SK-N-SH (cell line): ENCODE measurements at regions not wholly inside any gene's neighbourhood (a gene's known extent, or its start where the extent isn't known, plus 50 kb on each side); places are given as distances from the start of the nearest gene placed in this dataset.

Source experiments
- CTCF ChIA-PET: fragments of 300-600, 350-600 bp; formaldehyde crosslinking; extraction: SDS; loops from one replicate; lab custom pipeline; 2021; lab: Yijun Ruan, JAX
- POLR2A ChIA-PET: fragments of 350-600 bp; sonication (Branson Sonifier 250); formaldehyde crosslinking; extraction: SDS; loops from one replicate; lab custom pipeline; 2020; ENCODE audit warnings: antibody characterized with exemption, inconsistent platforms; lab: Yijun Ruan, JAX
- DNase-seq: peaks from one replicate; pipeline ENCODE4 v3.0.0; 2012
- H2AFZ ChIP-seq: fragments of 200-600 bp; sonication (generic); 2 replicates; pipeline ENCODE4 v1.8.1; 2016; ENCODE audit warnings: antibody characterized with exemption, mild to moderate bottlenecking, low read depth
- H3F3A ChIP-seq: fragments of 200-600 bp; sonication (generic); replicated peaks from 2 replicates; pipeline ENCODE3; 2016; ENCODE audit warnings: antibody characterized with exemption, mild to moderate bottlenecking; ENCODE audit not compliant: insufficient read depth
- H3K27ac ChIP-seq, 2 experiments: fragments of 200-500 bp in 1 of 2; fragments of 200-600 bp in 1 of 2; sonication (Bioruptor generic) in 1 of 2; sonication (generic), shearing (Covaris generic) in 1 of 2; 2 replicates each; pipeline versions ENCODE4 v1.5.1 to v1.6.1; 2014 to 2016; ENCODE audit warnings: low read depth in 2 of 2, inconsistent platforms in 1 of 2, low read length in 1 of 2, mild to moderate bottlenecking in 1 of 2, mixed read lengths in 1 of 2
- H3K27me3 ChIP-seq: fragments of 200-600 bp; sonication (generic), shearing (Covaris generic); 2 replicates; pipeline ENCODE4 v1.6.1; 2016; ENCODE audit warnings: mixed run types; ENCODE audit not compliant: insufficient read depth
- H3K36me3 ChIP-seq, 2 experiments: fragments of 200-500 bp in 1 of 2; fragments of 200-600 bp in 1 of 2; sonication (Bioruptor generic) in 1 of 2; sonication (generic) in 1 of 2; replicated peaks in 1 of 2; 2 replicates each; pipeline versions ENCODE3 to v1.5.1; 2014 to 2016; ENCODE audit warnings: low read length in 1 of 2, mild to moderate bottlenecking in 1 of 2; ENCODE audit not compliant: insufficient read depth in 2 of 2, control insufficient read depth in 1 of 2
- H3K4me1 ChIP-seq, 2 experiments: fragments of 200-500 bp in 1 of 2; fragments of 200-600 bp in 1 of 2; sonication (Bioruptor generic) in 1 of 2; sonication (generic), shearing (Covaris generic) in 1 of 2; 2 replicates each; pipeline versions ENCODE4 v1.5.1 to v1.6.1; 2014 to 2016; ENCODE audit warnings: low read depth in 1 of 2, low read length in 1 of 2, mixed run types in 1 of 2; ENCODE audit not compliant: insufficient read depth in 2 of 2, control insufficient read depth in 1 of 2
- H3K4me2 ChIP-seq: fragments of 200-600 bp; sonication (generic), shearing (Covaris generic); 2 replicates; pipeline ENCODE4 v1.6.1; 2017; ENCODE audit warnings: mixed run types
- H3K4me3 ChIP-seq, 2 experiments: fragments of 200-500 bp in 1 of 2; fragments of 200-600 bp in 1 of 2; sonication (Bioruptor generic) in 1 of 2; sonication (generic), shearing (Covaris generic) in 1 of 2; 2 replicates each; pipeline versions ENCODE4 v1.5.1 to v1.8.1; 2014 to 2016; ENCODE audit warnings: low read depth in 2 of 2, inconsistent platforms in 1 of 2, low read length in 1 of 2, mild to moderate bottlenecking in 1 of 2, mixed read lengths in 1 of 2, moderate library complexity in 1 of 2
- H3K79me2 ChIP-seq: fragments of 200-600 bp; sonication (generic); 2 replicates; pipeline ENCODE4 v1.8.1; 2017; ENCODE audit warnings: mild to moderate bottlenecking; ENCODE audit not compliant: insufficient read depth
- H3K9ac ChIP-seq: fragments of 200-600 bp; sonication (generic); 2 replicates; pipeline ENCODE4 v1.6.1; 2017; ENCODE audit warnings: mixed run types
- H3K9me2 ChIP-seq: fragments of 200-600 bp; sonication (generic); 2 replicates; pipeline ENCODE4 v1.6.1; 2017; ENCODE audit warnings: mixed run types
- H3K9me3 ChIP-seq: fragments of 200-600 bp; sonication (generic); 2 replicates; pipeline ENCODE4 v1.6.1; 2017; ENCODE audit warnings: mixed run types, mild to moderate bottlenecking, moderate library complexity
- H4K20me1 ChIP-seq: fragments of 200-600 bp; sonication (generic); 2 replicates; pipeline ENCODE4 v1.6.1; 2017; ENCODE audit warnings: mild to moderate bottlenecking, mixed run types; ENCODE audit not compliant: insufficient read depth
- CHD2 ChIP-seq: fragments of 150-350 bp; IDR thresholded peaks from 2 replicates; pipeline ENCODE4 v1.6.1; 2018; ENCODE audit warnings: low read length; ENCODE audit not compliant: partially characterized antibody
- ELF1 ChIP-seq: IDR thresholded peaks from 2 replicates; pipeline ENCODE4 v1.4.0; 2012
- FOXM1 ChIP-seq: IDR thresholded peaks from 2 replicates; pipeline ENCODE4 v1.4.0; 2012; ENCODE audit warnings: low read depth, mild to moderate bottlenecking
- GABPA ChIP-seq: IDR thresholded peaks from 2 replicates; pipeline ENCODE4 v1.4.0; 2012; ENCODE audit warnings: low read depth, mild to moderate bottlenecking
- GATA2 ChIP-seq: sonication (generic); formaldehyde crosslinking; IDR thresholded peaks from 2 replicates; pipeline ENCODE4 v1.5.0; 2020; ENCODE audit warnings: mild to moderate bottlenecking, missing genetic modification reagents
- RAD21 ChIP-seq: IDR thresholded peaks from 2 replicates; pipeline ENCODE4 v1.6.1; 2012; ENCODE audit warnings: mild to moderate bottlenecking, low read length
- RCOR1 ChIP-seq: fragments of 150-350 bp; IDR thresholded peaks from 2 replicates; pipeline ENCODE4 v1.6.1; 2017; ENCODE audit warnings: antibody characterized with exemption, low read length
- SIN3A ChIP-seq: IDR thresholded peaks from 2 replicates; pipeline ENCODE4 v1.6.1; 2012; ENCODE audit warnings: low read depth, mild to moderate bottlenecking, low read length, moderate library complexity, borderline replicate concordance
- SMC3 ChIP-seq: IDR thresholded peaks from 2 replicates; pipeline ENCODE4 v1.6.1; 2012; ENCODE audit warnings: low read depth, low read length, improper control_type of control experiment
- TAF1 ChIP-seq: IDR thresholded peaks from 2 replicates; pipeline ENCODE4 v1.6.1; 2012; ENCODE audit warnings: low read depth, mild to moderate bottlenecking, low read length, moderate library complexity, borderline replicate concordance
- TCF12 ChIP-seq: IDR thresholded peaks from 2 replicates; pipeline ENCODE4 v1.4.0; 2012
- YY1 ChIP-seq: IDR thresholded peaks from 2 replicates; pipeline ENCODE4 v1.4.0; 2012; ENCODE audit warnings: low read depth, mild to moderate bottlenecking
- WGBS: methylation state at CpG from one replicate; pipeline ENCODE4 v1.1.6; 2017; ENCODE audit warnings: low lambda C conversion rate; 5-methylcytosine and 5-hydroxymethylcytosine counted together
- TF ChIP-seq, protein P1 (sequence below): fragments of 150-350 bp; IDR thresholded peaks from 2 replicates; pipeline ENCODE4 v1.6.1; 2016; ENCODE audit warnings: mild to moderate bottlenecking, low read depth, low read length
- TF ChIP-seq, protein P2 (sequence below): fragments of 150-350 bp; IDR thresholded peaks from 2 replicates; pipeline ENCODE4 v1.6.1; 2017; ENCODE audit warnings: antibody characterized with exemption, low read length, low read depth, borderline replicate concordance
- TF ChIP-seq, protein P3 (sequence below): IDR thresholded peaks from 2 replicates; pipeline ENCODE4 v1.6.1; 2012; ENCODE audit warnings: mild to moderate bottlenecking, low read depth, low read length, moderate library complexity
- TF ChIP-seq, protein P4 (sequence below): IDR thresholded peaks from 2 replicates; pipeline ENCODE4; 2012
- TF ChIP-seq, protein P5 (sequence below): IDR thresholded peaks from 2 replicates; pipeline ENCODE4 v1.4.0; 2012; ENCODE audit warnings: low read depth, borderline replicate concordance
- TF ChIP-seq, protein P6 (sequence below): IDR thresholded peaks from 2 replicates; pipeline ENCODE4 v1.4.0; 2012; ENCODE audit warnings: low read depth, borderline replicate concordance

DNA sequence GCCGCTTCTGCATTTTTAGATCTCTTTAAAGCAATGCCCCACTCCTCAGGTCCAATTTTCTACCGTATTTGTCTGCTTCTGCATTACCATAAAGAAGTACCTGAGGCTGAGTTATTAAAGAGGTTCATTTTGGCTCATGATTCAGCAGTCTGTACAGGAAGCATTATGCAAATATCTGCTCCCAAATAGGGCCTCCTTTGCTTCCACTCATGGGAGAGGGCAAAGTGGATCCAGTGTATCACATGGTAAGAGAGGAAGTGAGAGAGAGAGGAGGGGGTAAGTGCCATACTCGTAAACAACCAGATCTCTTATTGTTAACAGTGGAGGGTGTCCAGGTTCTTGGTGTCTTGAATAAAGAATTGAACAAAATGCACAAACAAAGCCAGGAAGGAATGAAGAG is 316.1 kb upstream of the SEL1L start:
- 2% methylated on average over 3 of the region's 3 CpGs for WGBS
- POLR2A ChIA-PET, result no interaction called here
- no peak overlapping the region for H3K4me3 ChIP-seq

DNA sequence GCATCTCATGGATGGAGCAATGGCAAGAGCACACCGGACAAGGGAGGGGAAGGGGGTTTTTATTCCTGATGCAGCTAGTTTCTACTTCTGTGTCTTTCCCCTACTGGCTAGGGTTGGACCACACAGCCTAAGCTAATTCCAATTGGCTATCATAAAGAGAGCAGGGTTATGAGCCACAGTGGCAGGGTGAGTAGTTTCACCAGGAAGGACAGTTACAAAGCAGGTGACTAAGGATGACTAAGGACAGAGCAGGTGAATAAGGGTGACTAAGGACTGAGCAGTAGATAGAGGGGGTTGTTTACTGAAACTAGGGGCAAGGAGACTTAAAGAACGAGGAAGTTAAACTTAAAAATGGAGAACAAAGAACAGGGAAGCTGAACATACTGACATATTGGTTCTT is 321.4 kb upstream of the SEL1L start:
- H4K20me1 ChIP-seq, result no peaks in the 10 kb centered on the region
- no peaks in the 10 kb centered on the region for H3K36me3 ChIP-seq
- ChIA-PET CTCF (no interaction called here), POLR2A (no interaction called here)
- H3F3A ChIP-seq, result no peaks in the 10 kb centered on the region
- no peak overlapping the region for H3K4me2 ChIP-seq
- H3K79me2 ChIP-seq, result no peaks in the 10 kb centered on the region
- H3K4me3 ChIP-seq, result no peak overlapping the region
- H3K4me1 ChIP-seq, result no peaks in the 10 kb centered on the region
- H2AFZ ChIP-seq, result no peak overlapping the region
- H3K27me3 ChIP-seq, result no peaks in the 10 kb centered on the region
- WGBS, result 4% methylated on average over 2 of the region's 2 CpGs
- no peaks in the 10 kb centered on the region for H3K9me3 ChIP-seq
- H3K9ac ChIP-seq, result no peak overlapping the region
- no peak overlapping the region for H3K27ac ChIP-seq
- no peaks in the 10 kb centered on the region for H3K9me2 ChIP-seq
- no peak for DNase-seq
- TF ChIP-seq, protein P1, sequence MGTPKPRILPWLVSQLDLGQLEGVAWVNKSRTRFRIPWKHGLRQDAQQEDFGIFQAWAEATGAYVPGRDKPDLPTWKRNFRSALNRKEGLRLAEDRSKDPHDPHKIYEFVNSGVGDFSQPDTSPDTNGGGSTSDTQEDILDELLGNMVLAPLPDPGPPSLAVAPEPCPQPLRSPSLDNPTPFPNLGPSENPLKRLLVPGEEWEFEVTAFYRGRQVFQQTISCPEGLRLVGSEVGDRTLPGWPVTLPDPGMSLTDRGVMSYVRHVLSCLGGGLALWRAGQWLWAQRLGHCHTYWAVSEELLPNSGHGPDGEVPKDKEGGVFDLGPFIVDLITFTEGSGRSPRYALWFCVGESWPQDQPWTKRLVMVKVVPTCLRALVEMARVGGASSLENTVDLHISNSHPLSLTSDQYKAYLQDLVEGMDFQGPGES, result no peak
- TF ChIP-seq, protein P2, sequence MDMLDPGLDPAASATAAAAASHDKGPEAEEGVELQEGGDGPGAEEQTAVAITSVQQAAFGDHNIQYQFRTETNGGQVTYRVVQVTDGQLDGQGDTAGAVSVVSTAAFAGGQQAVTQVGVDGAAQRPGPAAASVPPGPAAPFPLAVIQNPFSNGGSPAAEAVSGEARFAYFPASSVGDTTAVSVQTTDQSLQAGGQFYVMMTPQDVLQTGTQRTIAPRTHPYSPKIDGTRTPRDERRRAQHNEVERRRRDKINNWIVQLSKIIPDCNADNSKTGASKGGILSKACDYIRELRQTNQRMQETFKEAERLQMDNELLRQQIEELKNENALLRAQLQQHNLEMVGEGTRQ, result no peak
- TF ChIP-seq FOXM1 (no peak), SMC3 (no peak), CHD2 (no peak), GATA2 (CRISPR knock-in tag) (no peak), RCOR1 (no peak), YY1 (no peak)
- TF ChIP-seq, protein P3, sequence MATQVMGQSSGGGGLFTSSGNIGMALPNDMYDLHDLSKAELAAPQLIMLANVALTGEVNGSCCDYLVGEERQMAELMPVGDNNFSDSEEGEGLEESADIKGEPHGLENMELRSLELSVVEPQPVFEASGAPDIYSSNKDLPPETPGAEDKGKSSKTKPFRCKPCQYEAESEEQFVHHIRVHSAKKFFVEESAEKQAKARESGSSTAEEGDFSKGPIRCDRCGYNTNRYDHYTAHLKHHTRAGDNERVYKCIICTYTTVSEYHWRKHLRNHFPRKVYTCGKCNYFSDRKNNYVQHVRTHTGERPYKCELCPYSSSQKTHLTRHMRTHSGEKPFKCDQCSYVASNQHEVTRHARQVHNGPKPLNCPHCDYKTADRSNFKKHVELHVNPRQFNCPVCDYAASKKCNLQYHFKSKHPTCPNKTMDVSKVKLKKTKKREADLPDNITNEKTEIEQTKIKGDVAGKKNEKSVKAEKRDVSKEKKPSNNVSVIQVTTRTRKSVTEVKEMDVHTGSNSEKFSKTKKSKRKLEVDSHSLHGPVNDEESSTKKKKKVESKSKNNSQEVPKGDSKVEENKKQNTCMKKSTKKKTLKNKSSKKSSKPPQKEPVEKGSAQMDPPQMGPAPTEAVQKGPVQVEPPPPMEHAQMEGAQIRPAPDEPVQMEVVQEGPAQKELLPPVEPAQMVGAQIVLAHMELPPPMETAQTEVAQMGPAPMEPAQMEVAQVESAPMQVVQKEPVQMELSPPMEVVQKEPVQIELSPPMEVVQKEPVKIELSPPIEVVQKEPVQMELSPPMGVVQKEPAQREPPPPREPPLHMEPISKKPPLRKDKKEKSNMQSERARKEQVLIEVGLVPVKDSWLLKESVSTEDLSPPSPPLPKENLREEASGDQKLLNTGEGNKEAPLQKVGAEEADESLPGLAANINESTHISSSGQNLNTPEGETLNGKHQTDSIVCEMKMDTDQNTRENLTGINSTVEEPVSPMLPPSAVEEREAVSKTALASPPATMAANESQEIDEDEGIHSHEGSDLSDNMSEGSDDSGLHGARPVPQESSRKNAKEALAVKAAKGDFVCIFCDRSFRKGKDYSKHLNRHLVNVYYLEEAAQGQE, result no peak
- TF ChIP-seq, protein P4, sequence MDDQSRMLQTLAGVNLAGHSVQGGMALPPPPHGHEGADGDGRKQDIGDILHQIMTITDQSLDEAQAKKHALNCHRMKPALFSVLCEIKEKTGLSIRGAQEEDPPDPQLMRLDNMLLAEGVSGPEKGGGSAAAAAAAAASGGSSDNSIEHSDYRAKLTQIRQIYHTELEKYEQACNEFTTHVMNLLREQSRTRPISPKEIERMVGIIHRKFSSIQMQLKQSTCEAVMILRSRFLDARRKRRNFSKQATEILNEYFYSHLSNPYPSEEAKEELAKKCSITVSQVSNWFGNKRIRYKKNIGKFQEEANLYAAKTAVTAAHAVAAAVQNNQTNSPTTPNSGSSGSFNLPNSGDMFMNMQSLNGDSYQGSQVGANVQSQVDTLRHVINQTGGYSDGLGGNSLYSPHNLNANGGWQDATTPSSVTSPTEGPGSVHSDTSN, result no peak

More for the DNA sequence above, 316.1 kb upstream of the SEL1L start:
- H4K20me1 ChIP-seq, result no peaks in the 10 kb centered on the region
- H3K4me1 ChIP-seq, result no peaks in the 10 kb centered on the region
- H2AFZ ChIP-seq, result no peak overlapping the region
- H3K36me3 ChIP-seq, result no peaks in the 10 kb centered on the region
- no peaks in the 10 kb centered on the region for H3K9me2 ChIP-seq
- H3F3A ChIP-seq, result no peaks in the 10 kb centered on the region
- H3K9ac ChIP-seq, result no peak overlapping the region
- H3K27ac ChIP-seq, result no peak overlapping the region
- H3K79me2 ChIP-seq, result no peaks in the 10 kb centered on the region
- TF ChIP-seq GATA2 (CRISPR knock-in tag), result no peak
- TF ChIP-seq SMC3, result no peak
- TF ChIP-seq, protein P5, sequence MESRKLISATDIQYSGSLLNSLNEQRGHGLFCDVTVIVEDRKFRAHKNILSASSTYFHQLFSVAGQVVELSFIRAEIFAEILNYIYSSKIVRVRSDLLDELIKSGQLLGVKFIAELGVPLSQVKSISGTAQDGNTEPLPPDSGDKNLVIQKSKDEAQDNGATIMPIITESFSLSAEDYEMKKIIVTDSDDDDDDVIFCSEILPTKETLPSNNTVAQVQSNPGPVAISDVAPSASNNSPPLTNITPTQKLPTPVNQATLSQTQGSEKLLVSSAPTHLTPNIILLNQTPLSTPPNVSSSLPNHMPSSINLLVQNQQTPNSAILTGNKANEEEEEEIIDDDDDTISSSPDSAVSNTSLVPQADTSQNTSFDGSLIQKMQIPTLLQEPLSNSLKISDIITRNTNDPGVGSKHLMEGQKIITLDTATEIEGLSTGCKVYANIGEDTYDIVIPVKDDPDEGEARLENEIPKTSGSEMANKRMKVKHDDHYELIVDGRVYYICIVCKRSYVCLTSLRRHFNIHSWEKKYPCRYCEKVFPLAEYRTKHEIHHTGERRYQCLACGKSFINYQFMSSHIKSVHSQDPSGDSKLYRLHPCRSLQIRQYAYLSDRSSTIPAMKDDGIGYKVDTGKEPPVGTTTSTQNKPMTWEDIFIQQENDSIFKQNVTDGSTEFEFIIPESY, result no peak
- TF ChIP-seq RAD21, result no peak
- no peak for TF ChIP-seq TAF1
- TF ChIP-seq TCF12, result no peak
- TF ChIP-seq ELF1, result no peak
- TF ChIP-seq, protein P6, sequence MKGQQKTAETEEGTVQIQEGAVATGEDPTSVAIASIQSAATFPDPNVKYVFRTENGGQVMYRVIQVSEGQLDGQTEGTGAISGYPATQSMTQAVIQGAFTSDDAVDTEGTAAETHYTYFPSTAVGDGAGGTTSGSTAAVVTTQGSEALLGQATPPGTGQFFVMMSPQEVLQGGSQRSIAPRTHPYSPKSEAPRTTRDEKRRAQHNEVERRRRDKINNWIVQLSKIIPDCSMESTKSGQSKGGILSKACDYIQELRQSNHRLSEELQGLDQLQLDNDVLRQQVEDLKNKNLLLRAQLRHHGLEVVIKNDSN, result no peak
- TF ChIP-seq YY1, result no peak
- no peak for TF ChIP-seq SIN3A
- TF ChIP-seq GABPA, result no peak
- TF ChIP-seq, all 33 proteins: peak for 0
- H3K27me3 ChIP-seq, result no peaks in the 10 kb centered on the region
- CTCF ChIA-PET, result no interaction called here
- no peak for DNase-seq
- H3K4me2 ChIP-seq, result no peak overlapping the region
- no peaks in the 10 kb centered on the region for H3K9me3 ChIP-seq
